ENCODE measurements at regions not wholly inside any gene's neighbourhood (a gene's known extent, or its start where the extent isn't known, plus 50 kb on each side); places are given as distances from the start of the nearest gene placed in this dataset.

- no peak for DNase-seq
Measured at GRCh38 chr13:74324338-74324737, 190.1 kb upstream of the KLF12 start.

GRCh38 chr13:74322562-74322961, 188.4 kb upstream of the KLF12 start:
- no peak for DNase-seq

GRCh38 chr13:74320282-74320681, 186.1 kb upstream of the KLF12 start:
- no peak for DNase-seq

- no peak for DNase-seq
Measured at GRCh38 chr13:74316547-74316946, 182.3 kb upstream of the KLF12 start.

- peak; percentile 44 for DNase-seq
Measured at GRCh38 chr13:74306496-74306895, 172.3 kb upstream of the KLF12 start.

- DNase-seq, result no peak
Measured at GRCh38 chr13:74305876-74306275, 171.7 kb upstream of the KLF12 start.

- DNase-seq, result no peak
Measured at GRCh38 chr13:74301258-74301935, 167.2 kb upstream of the KLF12 start.

GRCh38 chr13:74300162-74300561, 166.0 kb upstream of the KLF12 start:
- no peak for DNase-seq

- DNase-seq, result no peak
Measured at GRCh38 chr13:74299721-74300120, 165.5 kb upstream of the KLF12 start.

- DNase-seq, result no peak
Measured at GRCh38 chr13:74298923-74299322, 164.7 kb upstream of the KLF12 start.

- peak; percentile 94 for DNase-seq
Measured at GRCh38 chr13:74289861-74290773, 155.9 kb upstream of the KLF12 start.

- no peak for DNase-seq
Measured at GRCh38 chr13:74289107-74289506, 154.9 kb upstream of the KLF12 start.

GRCh38 chr13:74288361-74288911, 154.2 kb upstream of the KLF12 start:
- peak; percentile 74 for DNase-seq

GRCh38 chr13:74287724-74288169, 153.5 kb upstream of the KLF12 start:
- peak; percentile 88 for DNase-seq

GRCh38 chr13:74280795-74281490, 146.7 kb upstream of the KLF12 start:
- no peak for DNase-seq

GRCh38 chr13:74280093-74280794, 146.0 kb upstream of the KLF12 start:
- DNase-seq, result no peak

GRCh38 chr13:74278901-74279300, 144.7 kb upstream of the KLF12 start:
- DNase-seq, result no peak

GRCh38 chr13:74274916-74275315, 140.7 kb upstream of the KLF12 start:
- DNase-seq, result no peak

- DNase-seq, result no peak
Measured at GRCh38 chr13:74273581-74273980, 139.4 kb upstream of the KLF12 start.

- DNase-seq, result no peak
Measured at GRCh38 chr13:74272826-74273225, 138.6 kb upstream of the KLF12 start.

- DNase-seq, result no peak
Measured at GRCh38 chr13:74270018-74270417, 135.8 kb upstream of the KLF12 start.

GRCh38 chr13:74266861-74267260, 132.7 kb upstream of the KLF12 start:
- DNase-seq, result no peak

GRCh38 chr13:74266309-74266708, 132.1 kb upstream of the KLF12 start:
- DNase-seq, result no peak
